GM21360 (cell line): ENCODE measurements at regions not wholly inside any gene's neighbourhood (a gene's known extent, or its start where the extent isn't known, plus 50 kb on each side); places are given as distances from the start of the nearest gene placed in this dataset.
A peak's percentile ranks its signal among the peaks of the same experiment; 100 is the strongest.
"Not testable (repeated sequence)": the region's sequence is repeated elsewhere in the genome, so short reads cannot be mapped to it uniquely, and the experiment has no call there.

Source experiments
- ATAC-seq: cut with Tn5 transposase; IDR thresholded peaks from one replicate; pipeline ENCODE4 v1.9.1; 2021; ENCODE audit warnings: mild to moderate bottlenecking, moderate library complexity; ENCODE audit not compliant: unreplicated experiment

DNA sequence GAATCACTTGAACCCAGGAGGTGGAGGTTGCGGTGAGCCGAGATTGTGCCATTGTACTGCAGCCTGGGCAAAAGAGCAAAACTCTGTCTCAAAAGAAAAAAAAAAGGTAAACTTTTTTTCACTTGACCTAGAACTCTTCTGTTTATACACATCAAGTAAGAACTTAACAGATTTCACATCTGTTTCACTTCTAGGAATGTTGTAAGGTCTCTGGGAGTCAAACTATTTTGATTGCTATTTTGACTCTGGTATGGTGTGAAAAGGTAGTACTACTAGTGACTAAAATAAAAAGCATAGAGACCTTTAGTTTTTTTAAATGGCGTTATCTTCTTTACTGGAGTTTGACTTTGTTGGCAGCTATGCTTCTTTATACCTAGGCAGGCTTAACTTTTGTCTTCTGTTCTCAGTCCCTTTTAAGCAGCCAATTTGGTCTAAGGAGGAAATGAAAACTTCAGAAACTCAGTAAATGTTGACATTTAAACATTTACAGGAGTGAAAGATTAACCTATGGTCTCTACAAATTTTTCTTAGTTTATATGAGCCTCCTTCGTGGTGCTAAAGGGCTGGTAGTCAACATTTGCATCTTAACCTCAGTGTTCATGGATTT lies 84.7 kb downstream of the METTL2B start:
- not testable (repeated sequence) for ATAC-seq

- not testable (repeated sequence) for ATAC-seq
These were observed 86.2 kb downstream of the METTL2B start for GRCh38 chr7:128562795-128563194.

- not testable (repeated sequence) for ATAC-seq
These were observed 87.7 kb downstream of the METTL2B start for GRCh38 chr7:128564123-128564700.

DNA sequence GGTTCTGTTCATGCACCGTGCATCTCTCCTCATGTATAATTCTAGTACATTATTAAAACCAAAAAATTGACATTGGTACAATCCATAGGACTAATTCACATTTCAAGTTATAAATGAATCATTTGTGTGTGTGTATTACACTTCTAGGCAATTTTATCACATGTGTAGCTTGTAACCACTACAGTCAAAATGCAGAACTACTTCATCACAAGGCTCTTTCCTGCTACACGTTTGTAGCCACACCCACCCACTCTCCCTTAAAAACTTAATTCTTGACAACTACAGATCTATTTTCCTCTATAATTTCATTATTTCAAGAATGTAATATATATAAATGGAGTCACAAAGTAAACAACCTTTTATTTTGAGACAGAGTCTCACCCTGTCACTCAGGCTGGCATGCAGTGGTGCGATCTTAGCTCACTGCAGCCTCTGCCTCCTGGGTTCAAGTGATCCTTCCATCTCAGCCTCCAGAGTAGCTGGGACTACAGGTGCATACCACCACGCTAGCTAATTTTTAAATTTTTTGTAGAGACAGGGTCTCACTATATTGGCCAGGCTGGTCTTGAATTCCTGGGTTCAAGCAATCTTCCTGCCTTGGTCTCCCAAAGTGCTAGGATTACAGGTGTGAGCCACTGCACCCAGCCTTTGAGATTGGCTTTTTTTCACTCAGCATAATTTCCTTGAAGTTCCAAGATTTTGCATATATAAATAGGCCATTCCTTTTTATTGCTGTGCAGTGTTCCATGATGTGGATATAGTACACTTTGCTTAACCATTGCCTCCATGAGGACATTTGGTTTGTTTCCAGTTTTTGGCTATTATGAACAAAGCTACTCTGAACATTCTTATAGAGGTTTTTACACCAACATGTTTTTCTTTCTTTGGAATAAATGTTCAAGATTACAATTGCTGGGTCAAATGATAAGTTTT lies 88.7 kb downstream of the METTL2B start:
- not testable (repeated sequence) for ATAC-seq

GRCh38 chr7:128575277-128575676 lies 96.8 kb upstream of the GARIN1A start:
- not testable (repeated sequence) for ATAC-seq

DNA sequence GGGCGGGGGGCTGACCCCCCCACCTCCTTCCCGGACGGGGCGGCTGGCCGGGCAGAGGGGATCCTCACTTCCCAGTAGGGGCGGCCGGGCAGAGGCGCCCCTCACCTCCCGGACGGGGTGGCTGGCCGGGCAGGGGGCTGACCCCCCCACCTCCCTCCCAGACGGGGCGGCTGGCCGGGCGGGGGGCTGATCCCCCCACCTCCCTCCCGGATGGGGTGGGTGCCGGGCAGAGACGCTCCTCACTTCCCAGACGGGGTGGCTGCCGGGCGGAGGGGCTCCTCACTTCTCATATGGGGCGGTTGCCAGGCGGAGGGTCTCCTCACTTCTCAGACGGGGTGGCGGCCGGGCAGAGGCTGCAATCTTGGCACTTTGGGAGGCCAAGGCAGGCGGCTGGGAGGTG lies 95.1 kb upstream of the GARIN1A start:
- not testable (repeated sequence) for ATAC-seq

DNA sequence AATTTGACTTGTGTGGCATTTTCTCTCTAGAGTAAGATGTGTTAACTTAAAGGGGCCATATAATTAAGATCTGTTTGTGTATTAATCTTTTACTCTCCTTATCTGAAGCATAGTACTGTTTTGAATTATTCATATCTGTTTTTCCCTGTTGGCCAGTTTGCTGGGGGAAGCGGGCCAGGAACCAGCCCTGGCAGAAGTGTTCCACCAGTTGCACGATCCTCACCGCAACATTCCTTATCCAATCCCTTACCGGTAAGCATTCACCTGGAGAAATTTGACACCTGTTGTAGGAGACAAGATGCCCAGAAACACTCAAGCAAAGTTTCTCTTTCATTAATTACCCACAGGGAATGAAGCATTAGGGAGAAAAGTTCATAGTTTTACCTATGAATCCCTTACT lies 92.2 kb upstream of the GARIN1A start:
- ATAC-seq: not testable (repeated sequence)

DNA sequence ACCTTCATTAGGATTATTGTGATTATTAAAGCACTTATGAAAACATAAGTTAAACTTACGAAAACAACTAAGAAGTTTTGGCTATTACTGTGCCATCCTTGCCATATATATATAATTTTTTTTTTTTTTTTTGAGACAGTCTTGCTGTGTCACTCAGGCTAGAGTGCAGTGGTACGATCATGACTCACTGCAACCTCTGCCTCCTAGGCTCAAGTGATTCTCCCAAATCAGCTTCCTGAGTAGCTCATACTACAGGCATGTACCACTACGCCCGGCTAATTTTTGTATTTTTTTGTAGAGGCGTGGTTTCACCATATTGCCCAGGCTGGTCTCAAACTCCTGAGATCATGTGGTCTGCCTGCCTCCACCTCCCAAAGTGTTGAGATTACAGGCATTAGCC lies 91.0 kb upstream of the GARIN1A start:
- not testable (repeated sequence) for ATAC-seq

- ATAC-seq: not testable (repeated sequence)
These were observed 90.1 kb upstream of the GARIN1A start for GRCh38 chr7:128581825-128582561.

DNA sequence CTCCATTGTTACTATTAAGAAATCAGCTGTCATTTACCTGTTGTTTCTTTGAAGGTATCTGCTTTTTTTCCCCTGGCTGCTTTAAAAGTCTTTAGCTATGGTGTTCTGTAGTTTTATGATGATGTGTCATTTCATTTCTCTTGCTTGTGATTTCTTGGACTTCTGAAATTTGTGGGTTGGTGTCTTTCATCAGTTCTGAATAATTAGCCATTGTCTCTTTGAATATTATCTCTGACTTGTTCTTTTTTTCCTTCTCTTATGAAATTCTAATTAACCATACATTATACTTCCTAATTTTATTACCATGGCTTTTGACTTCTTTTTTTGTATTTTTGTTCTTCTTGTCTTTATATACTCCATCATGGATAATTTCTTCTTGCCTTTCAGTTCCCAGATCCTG lies 85.4 kb upstream of the GARIN1A start:
- not testable (repeated sequence) for ATAC-seq

- ATAC-seq: no peak
These were observed 80.4 kb upstream of the GARIN1A start for GRCh38 chr7:128591705-128592104.

DNA sequence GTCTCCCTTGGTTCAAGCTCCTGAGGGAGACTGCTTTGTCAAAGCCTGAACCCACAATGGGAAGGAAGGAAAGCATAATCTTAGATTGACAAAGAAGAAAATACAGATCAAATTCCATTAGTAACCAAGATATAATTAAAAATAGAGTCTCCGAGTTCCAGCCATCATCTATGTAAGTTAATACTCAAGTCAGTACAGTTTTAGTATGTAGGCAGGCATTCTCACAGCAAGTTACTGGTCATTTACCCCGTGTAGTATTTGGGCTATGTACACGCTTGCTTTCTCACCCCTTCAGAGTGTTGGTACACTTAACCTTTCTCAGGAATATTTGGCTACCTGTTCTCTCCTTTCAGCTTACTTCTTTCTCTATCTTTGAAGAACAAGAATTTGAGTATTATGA lies 79.9 kb upstream of the GARIN1A start:
- ATAC-seq: not testable (repeated sequence)

GRCh38 chr7:128594061-128594460 lies 78.0 kb upstream of the GARIN1A start:
- ATAC-seq: not testable (repeated sequence)

DNA sequence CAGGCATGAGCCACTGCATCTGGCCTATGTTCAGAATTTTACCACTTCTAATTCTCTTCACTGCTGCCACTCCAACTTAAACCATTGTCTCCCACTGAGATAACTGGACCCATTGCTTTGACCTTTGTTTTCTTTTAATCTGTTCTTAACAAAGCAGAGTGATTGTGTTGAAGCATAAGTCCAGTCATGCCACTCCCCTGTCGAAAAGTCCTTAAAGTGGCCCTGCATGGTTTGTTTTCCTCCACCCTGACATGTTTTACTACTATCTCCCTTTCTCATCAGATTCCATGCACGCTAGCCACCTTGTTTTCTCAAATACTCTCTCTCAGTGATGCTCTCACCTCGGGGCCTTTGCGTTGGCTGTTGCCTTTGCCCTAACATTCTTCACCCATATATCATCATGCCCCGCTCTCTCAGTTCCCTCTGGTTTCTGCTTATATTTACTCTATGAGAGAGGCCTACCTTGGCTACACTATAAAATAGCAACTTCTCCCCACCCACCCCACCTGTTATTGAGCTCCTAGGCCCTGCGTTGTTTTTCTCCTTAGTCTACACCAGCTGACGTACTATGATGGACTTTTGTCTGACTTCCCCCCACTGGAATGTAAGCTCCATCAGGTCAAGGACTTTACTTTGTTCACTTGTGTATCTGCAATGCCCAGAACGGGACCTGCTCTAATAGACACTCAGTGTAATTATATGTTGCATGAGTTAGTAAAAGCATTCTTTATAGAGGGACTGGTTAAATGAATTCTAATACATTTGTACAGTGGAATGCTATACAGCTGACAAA lies 75.6 kb upstream of the GARIN1A start:
- not testable (repeated sequence) for ATAC-seq

DNA sequence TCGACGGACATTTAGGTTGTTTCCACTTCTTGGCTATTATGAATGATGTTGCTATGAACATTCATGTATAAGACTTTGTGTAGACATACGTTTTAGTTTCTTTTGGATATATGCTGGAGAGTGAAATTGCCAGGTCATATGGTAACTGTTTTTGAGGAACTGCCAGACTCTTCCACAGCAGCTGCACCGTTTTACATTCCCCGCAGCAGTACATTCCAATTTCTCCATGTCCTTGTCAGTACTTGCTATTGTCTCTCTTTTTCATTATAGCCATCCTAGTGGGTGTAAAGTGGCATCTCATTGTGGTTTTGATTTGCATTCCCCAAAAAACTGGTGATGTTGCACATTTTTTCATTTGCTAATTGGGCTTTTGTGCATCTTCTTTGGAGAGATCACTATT lies 73.1 kb upstream of the GARIN1A start:
- not testable (repeated sequence) for ATAC-seq

DNA sequence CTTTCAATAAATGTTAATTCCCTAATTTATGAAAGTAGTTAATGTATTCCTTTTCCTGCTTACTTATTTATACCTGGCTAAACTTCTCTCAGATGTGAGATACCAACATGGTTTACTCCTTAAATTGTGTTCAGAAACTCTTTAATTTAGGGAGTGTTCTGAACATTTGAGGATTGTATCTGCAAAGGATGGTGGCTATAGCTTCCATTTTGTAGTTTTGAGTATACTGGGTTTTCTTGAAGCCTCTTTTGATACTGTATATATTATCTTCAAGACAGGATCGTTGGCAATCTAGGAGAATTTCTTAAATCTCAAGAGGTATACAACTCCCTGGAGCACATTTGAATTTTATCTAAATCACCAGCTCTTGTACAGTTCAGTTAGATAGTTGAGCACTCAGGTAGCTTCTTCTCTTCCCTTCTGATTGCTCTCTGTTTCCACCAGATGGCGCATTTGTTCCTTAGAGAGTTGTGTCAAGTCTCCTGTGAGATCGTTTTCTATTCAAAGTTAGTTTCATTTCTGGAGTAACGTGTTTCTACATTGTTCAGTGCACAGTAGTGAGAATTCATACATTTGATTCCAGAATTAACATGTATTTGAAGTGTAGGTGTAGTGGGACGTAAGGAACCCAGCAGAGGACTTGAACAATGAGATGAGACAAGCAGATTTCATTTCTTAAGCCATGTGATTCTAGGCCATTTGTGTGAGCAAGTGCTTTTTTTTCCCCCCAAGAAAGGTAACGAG lies 63.2 kb upstream of the GARIN1A start:
- peak; percentile 63 for ATAC-seq

GRCh38 chr7:128613366-128613765 lies 58.7 kb upstream of the GARIN1A start:
- not testable (repeated sequence) for ATAC-seq

DNA sequence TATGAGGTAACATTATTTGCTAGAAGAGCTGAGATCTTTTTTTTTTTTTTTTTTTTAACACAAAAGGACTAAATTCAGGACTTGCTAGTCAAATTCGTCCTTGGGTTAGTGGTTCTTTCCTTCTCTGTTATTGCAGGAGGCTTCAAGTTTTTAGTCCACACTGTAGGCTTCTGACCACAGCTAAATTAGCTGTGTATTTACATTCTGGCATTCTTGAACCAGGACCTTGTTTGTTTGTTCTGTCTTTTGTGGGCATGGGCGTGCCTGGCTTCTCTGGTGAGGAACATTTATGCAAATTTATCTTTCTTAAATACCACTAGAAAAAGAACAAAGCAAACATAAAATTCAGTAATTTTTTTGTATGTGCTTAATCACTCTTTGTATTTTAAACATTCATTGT lies 57.3 kb upstream of the GARIN1A start:
- ATAC-seq: not testable (repeated sequence)

DNA sequence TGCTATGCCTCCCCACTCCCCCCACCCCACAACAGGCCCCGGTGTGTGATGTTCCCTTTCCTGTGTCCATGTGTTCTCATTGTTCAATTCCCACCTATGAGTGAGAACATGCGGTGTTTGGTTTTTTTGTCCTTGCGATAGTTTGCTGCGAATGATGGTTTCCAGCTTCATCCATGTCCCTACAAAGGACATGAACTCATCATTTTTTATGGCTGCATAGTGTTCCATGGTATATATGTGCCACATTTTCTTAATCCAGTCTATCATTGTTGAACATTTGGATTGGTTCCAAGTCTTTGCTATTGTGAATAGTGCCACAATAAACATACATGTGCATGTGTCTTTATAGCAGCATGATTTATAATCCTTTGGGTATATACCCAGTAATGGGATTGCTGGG lies 55.3 kb upstream of the GARIN1A start:
- ATAC-seq: not testable (repeated sequence)
